Left lobe of liver (tissue), 2 donors: ENCODE measurements at regions not wholly inside any gene's neighbourhood (a gene's known extent, or its start where the extent isn't known, plus 50 kb on each side); places are given as distances from the start of the nearest gene placed in this dataset.
"Not testable (repeated sequence)": the region's sequence is repeated elsewhere in the genome, so short reads cannot be mapped to it uniquely, and the experiment has no call there.

Source experiments
- ATAC-seq: fragments of 200-7000 bp; cut with Tn5 transposase; one replicate; pipeline ENCODE4 v1.9.1; 2020; ENCODE audit warnings: mild to moderate bottlenecking, moderate library complexity
- DNase-seq: peaks from one replicate; pipeline ENCODE4 v3.0.0-alpha.2; 2020; ENCODE audit warnings: low spot score
- donor health status: DM: no; HTN: no; CAD: no; lungs with moderate emphysema.
- donor health status: DM: no; HTN: yes; CAD: no.

- ATAC-seq (no peak), DNase-seq (no peak)
Measured at GRCh38 chr4:138460477-138461414, 218.6 kb upstream of the SLC7A11 start.

- DNase-seq = no peak
- ATAC-seq = no peak
Measured at GRCh38 chr4:138458751-138459150, 216.6 kb upstream of the SLC7A11 start.

GRCh38 chr4:138456349-138456748 lies 214.2 kb upstream of the SLC7A11 start:
- ATAC-seq = not testable (repeated sequence)

GRCh38 chr4:138455097-138455496 lies 212.9 kb upstream of the SLC7A11 start:
- ATAC-seq = no peak
- DNase-seq = no peak

More at GRCh38 chr4:138456349-138456748, 214.2 kb upstream of the SLC7A11 start:
- not testable (repeated sequence) for DNase-seq

GRCh38 chr4:138452826-138453225 lies 210.7 kb upstream of the SLC7A11 start:
- DNase-seq (no peak), ATAC-seq (no peak)

GRCh38 chr4:138451276-138451663 lies 209.1 kb upstream of the SLC7A11 start:
- DNase-seq = no peak
- no peak for ATAC-seq

- no peak for DNase-seq
- ATAC-seq = no peak
Measured at GRCh38 chr4:138450546-138451275, 208.6 kb upstream of the SLC7A11 start.

GRCh38 chr4:138449938-138450337 lies 207.8 kb upstream of the SLC7A11 start:
- ATAC-seq = no peak
- no peak for DNase-seq

- DNase-seq (no peak), ATAC-seq (no peak)
Measured at GRCh38 chr4:138448169-138448568, 206.0 kb upstream of the SLC7A11 start.

- no peak for ATAC-seq
- no peak for DNase-seq
Measured at GRCh38 chr4:138446456-138446855, 204.3 kb upstream of the SLC7A11 start.

GRCh38 chr4:138445098-138445497 lies 202.9 kb upstream of the SLC7A11 start:
- ATAC-seq (no peak), DNase-seq (no peak)

- no peak for DNase-seq
- ATAC-seq = no peak
Measured at GRCh38 chr4:138444260-138444659, 202.1 kb upstream of the SLC7A11 start.

- ATAC-seq = no peak
- no peak for DNase-seq
Measured at GRCh38 chr4:138439143-138439581, 197.0 kb upstream of the SLC7A11 start.

- DNase-seq (no peak), ATAC-seq (no peak)
Measured at GRCh38 chr4:138438608-138439007, 196.5 kb upstream of the SLC7A11 start.

- ATAC-seq = no peak
- DNase-seq = no peak
Measured at GRCh38 chr4:138437263-138437851, 195.2 kb upstream of the SLC7A11 start.

GRCh38 chr4:138435733-138436132 lies 193.6 kb upstream of the SLC7A11 start:
- not testable (repeated sequence) for ATAC-seq, DNase-seq

GRCh38 chr4:138435046-138435445 lies 192.9 kb upstream of the SLC7A11 start:
- not testable (repeated sequence) for ATAC-seq

GRCh38 chr4:138428611-138429010 lies 186.5 kb upstream of the SLC7A11 start:
- DNase-seq = no peak
- ATAC-seq = no peak

More at GRCh38 chr4:138435046-138435445, 192.9 kb upstream of the SLC7A11 start:
- DNase-seq = not testable (repeated sequence)

- DNase-seq (no peak), ATAC-seq (no peak)
Measured at GRCh38 chr4:138426786-138427185, 184.6 kb upstream of the SLC7A11 start.

GRCh38 chr4:138420471-138420870 lies 178.3 kb upstream of the SLC7A11 start:
- DNase-seq = no peak
- ATAC-seq = no peak

GRCh38 chr4:138414202-138414601 lies 172.1 kb upstream of the SLC7A11 start:
- no peak for DNase-seq
- no peak for ATAC-seq
